Neural crest cell (in vitro differentiated cells): ENCODE measurements at regions not wholly inside any gene's neighbourhood (a gene's known extent, or its start where the extent isn't known, plus 50 kb on each side); places are given as distances from the start of the nearest gene placed in this dataset.
"Not testable (repeated sequence)": the region's sequence is repeated elsewhere in the genome, so short reads cannot be mapped to it uniquely, and the experiment has no call there.

Source experiments
- DNase-seq: peaks from one replicate; pipeline ENCODE4 v3.0.0; 2021; ENCODE audit warnings: low read depth, mixed read lengths, low spot score
- H3K27ac Mint-ChIP-seq: one replicate; pipeline ENCODE4 v1.8.0; 2021; ENCODE audit warnings: mild to moderate bottlenecking, mixed read lengths; ENCODE audit not compliant: unreplicated experiment
- H3K27me3 Mint-ChIP-seq: 2 replicates; pipeline ENCODE4 v1.8.0; 2021; ENCODE audit warnings: low read depth, mild to moderate bottlenecking, mixed read lengths
- H3K36me3 Mint-ChIP-seq: 2 replicates; pipeline ENCODE4 v1.8.0; 2021; ENCODE audit warnings: low read depth, mild to moderate bottlenecking, mixed read lengths
- H3K4me1 Mint-ChIP-seq: 2 replicates; pipeline ENCODE4 v1.8.0; 2021; ENCODE audit warnings: mixed read lengths
- H3K4me3 Mint-ChIP-seq: one replicate; pipeline ENCODE4 v1.8.0; 2021; ENCODE audit warnings: mild to moderate bottlenecking, mixed read lengths
- H3K9me3 Mint-ChIP-seq: 2 replicates; pipeline ENCODE4 v1.8.0; 2021; ENCODE audit warnings: mixed read lengths
- TF ChIP-seq, protein P1 (sequence below): fragments of 200-600 bp; sonication (generic); conservative IDR thresholded peaks from 2 replicates; pipeline ENCODE4 v1.5.0; 2021; ENCODE audit warnings: antibody characterized with exemption, mild to moderate bottlenecking

DNA sequence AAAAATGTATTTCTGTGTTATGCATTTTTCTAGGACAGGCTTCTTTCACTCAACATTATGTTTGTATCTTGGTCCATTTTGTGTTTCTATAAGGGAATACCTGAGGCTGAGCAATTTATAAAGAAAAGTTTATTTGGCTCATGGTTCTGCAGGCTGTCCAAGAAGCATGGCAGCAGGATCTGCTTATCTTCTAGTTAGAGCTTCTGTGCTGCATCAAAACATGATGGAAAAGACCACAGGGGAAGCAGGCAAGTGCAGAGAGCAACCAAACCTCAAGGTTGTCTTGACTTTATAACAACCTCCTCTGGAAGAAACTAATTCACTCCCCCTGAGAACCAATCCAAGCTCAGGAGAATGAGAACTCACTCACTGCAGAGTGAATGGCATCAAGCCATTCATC lies 1601.0 kb upstream of the NUDT12 start:
- peaks cover 8% of the 10 kb centered on the region for H3K36me3 Mint-ChIP-seq
- no peaks in the 10 kb centered on the region for H3K27me3 Mint-ChIP-seq
- H3K27ac Mint-ChIP-seq = no peak overlapping the region
- no peak for DNase-seq
- TF ChIP-seq, protein P1, sequence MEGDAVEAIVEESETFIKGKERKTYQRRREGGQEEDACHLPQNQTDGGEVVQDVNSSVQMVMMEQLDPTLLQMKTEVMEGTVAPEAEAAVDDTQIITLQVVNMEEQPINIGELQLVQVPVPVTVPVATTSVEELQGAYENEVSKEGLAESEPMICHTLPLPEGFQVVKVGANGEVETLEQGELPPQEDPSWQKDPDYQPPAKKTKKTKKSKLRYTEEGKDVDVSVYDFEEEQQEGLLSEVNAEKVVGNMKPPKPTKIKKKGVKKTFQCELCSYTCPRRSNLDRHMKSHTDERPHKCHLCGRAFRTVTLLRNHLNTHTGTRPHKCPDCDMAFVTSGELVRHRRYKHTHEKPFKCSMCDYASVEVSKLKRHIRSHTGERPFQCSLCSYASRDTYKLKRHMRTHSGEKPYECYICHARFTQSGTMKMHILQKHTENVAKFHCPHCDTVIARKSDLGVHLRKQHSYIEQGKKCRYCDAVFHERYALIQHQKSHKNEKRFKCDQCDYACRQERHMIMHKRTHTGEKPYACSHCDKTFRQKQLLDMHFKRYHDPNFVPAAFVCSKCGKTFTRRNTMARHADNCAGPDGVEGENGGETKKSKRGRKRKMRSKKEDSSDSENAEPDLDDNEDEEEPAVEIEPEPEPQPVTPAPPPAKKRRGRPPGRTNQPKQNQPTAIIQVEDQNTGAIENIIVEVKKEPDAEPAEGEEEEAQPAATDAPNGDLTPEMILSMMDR = no peak
- H3K4me3 Mint-ChIP-seq = no peak overlapping the region
- peaks cover 8% of the 10 kb centered on the region for H3K9me3 Mint-ChIP-seq
- H3K4me1 Mint-ChIP-seq = no peaks in the 10 kb centered on the region

DNA sequence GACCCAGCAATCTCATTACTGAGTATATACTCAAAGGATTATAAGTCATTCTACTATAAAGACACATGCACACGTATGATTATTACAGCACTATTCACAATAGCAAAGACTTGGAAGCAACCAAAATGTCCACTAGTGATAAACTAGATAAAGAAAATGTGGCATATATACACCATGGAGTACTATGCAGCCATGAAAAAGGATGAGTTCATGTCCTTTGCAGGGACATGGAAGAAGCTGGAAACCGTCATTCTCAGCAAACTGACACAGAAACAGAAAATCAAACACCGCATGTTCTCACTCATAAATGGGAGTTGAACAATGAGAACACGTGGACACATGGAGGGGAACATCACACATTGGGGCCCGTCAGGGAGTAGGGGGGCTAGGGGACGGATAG lies 1600.0 kb upstream of the NUDT12 start:
- DNase-seq, H3K9me3 Mint-ChIP-seq, H3K4me3 Mint-ChIP-seq: not testable (repeated sequence)

DNA sequence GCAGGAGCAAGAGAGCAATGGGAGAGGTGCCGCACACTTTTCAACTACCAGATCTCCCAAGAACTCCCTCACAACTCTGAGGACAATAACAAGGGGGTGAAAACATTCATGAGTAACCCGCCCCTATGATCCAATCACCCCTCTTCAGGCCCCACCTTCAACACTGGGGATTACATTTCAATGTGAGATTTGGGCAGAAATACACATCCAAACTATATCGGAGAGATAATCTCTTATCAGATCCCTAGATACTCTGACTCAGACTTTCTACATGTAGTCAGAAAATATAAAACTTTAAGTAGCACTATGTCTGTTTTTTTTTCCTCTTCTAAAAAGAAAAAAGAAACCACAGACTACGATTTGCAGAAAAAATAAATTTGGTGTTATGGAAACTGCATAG lies 1595.9 kb upstream of the NUDT12 start:
- Mint-ChIP-seq H3K4me1 (no peaks in the 10 kb centered on the region), H3K4me3 (no peak overlapping the region), H3K27me3 (no peaks in the 10 kb centered on the region), H3K9me3 (peaks cover 6% of the 10 kb centered on the region), H3K27ac (no peak overlapping the region), H3K36me3 (peaks cover 2% of the 10 kb centered on the region)
- DNase-seq = no peak
- TF ChIP-seq, protein P1 = no peak

More for the DNA sequence above, 1600.0 kb upstream of the NUDT12 start:
- H3K36me3 Mint-ChIP-seq, H3K27me3 Mint-ChIP-seq, H3K4me1 Mint-ChIP-seq, H3K27ac Mint-ChIP-seq: not testable (repeated sequence)

DNA sequence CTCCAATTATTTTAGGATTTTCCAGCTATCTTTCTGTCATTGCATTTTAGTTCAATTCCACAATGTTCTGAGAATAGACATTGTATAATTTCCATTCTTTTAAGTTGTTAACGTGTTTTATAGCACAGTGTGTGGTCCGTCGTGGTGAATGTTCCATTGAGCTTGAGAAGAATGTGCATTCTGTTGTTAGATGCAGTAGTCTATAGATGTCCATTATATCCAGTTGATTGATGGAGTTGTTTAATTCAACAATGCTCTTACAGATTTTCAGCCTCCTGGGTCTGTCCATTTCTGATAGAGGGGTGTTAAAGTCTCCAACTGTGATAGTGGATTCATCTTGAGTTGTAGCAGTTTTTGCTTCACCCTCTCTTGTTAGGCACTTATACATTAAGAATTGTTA lies 1587.7 kb upstream of the NUDT12 start:
- Mint-ChIP-seq H3K27ac (no peak overlapping the region), H3K27me3 (peaks cover 9% of the 10 kb centered on the region), H3K36me3 (no peaks in the 10 kb centered on the region), H3K4me3 (no peak overlapping the region), H3K4me1 (peaks cover 12% of the 10 kb centered on the region), H3K9me3 (peaks cover 3% of the 10 kb centered on the region)
- DNase-seq = no peak
- TF ChIP-seq, protein P1 = no peak

DNA sequence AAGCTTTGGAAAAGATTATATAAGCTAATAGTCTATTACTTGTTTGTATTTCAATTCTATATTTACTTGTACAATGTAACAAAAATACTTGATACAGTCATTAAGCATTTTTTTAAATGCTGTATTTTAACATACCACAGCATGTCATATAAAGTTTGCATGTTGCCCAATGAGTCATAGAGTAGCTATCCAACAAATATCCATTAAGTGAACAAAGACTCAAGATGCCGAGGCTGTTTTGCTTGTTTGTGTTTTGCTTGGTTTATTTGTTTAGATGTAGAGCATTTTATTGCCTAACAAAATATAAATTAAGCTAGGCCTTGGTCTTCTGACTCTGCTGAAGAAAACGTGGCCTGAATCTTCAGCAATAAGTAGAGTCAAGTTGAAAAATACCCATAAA lies 1584.3 kb upstream of the NUDT12 start:
- H3K4me3 Mint-ChIP-seq = no peak overlapping the region
- no peaks in the 10 kb centered on the region for H3K9me3 Mint-ChIP-seq
- DNase-seq = no peak
- no peaks in the 10 kb centered on the region for H3K36me3 Mint-ChIP-seq
- peaks cover 12% of the 10 kb centered on the region for H3K4me1 Mint-ChIP-seq
- H3K27me3 Mint-ChIP-seq = no peaks in the 10 kb centered on the region
- H3K27ac Mint-ChIP-seq = no peak overlapping the region
- TF ChIP-seq, protein P1 = no peak

DNA sequence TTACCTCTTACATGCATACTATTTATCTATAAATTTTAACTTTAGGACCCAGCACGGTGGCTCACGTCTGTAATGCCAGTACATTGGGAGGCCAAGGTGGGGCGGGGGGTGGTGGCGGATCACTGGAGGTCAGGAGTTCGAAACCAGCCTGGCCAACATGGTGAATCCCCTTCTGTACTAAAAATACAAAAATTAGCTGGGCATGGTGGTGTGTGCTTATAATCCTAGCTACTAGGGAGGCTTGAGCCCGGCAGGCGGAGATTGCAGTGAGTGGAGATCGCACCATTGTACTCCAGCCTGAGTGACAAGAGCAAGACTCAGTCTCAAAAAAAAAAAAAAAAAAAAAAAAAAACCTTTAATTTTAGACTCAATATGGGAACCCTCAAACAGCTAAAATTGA lies 1582.6 kb upstream of the NUDT12 start:
- Mint-ChIP-seq H3K27ac (no peak overlapping the region), H3K4me1 (peaks cover 2% of the 10 kb centered on the region), H3K27me3 (no peaks in the 10 kb centered on the region)

More for the DNA sequence above, 1582.6 kb upstream of the NUDT12 start:
- DNase-seq = no peak
- Mint-ChIP-seq H3K36me3 (no peaks in the 10 kb centered on the region), H3K4me3 (no peak overlapping the region), H3K9me3 (no peaks in the 10 kb centered on the region)
- TF ChIP-seq, protein P1 = no peak
